IMR-90 (cell line): ENCODE measurements at regions not wholly inside any gene's neighbourhood (a gene's known extent, or its start where the extent isn't known, plus 50 kb on each side); places are given as distances from the start of the nearest gene placed in this dataset.

Source experiments
- ATAC-seq: fragments of 200-7000 bp; cut with Tn5 transposase; 2 replicates; pipeline ENCODE4 v1.9.1; 2020; ENCODE audit warnings: low read depth, mild to moderate bottlenecking, moderate library complexity
- BruUV-seq: library from RNA; stranded (reverse); fragments of 400-500 nt; replicated peaks from 2 replicates; lab custom pipeline; 2021; lab: Mats Ljungman, UMichigan
- CTCF ChIA-PET: fragments of 300-600 bp; formaldehyde crosslinking; extraction: SDS; loops from one replicate; lab custom pipeline; 2021; ENCODE audit warnings: antibody characterized with exemption; lab: Yijun Ruan, JAX
- POLR2A ChIA-PET: fragments of 300-600 bp; sonication (Branson Sonifier 250); formaldehyde crosslinking; loops from one replicate; lab custom pipeline; 2022; ENCODE audit warnings: antibody characterized with exemption; ENCODE audit not compliant: unreplicated experiment; lab: Charles Lee
- DNase-seq: peaks from one replicate; pipeline ENCODE4 v3.0.0; 2013
- H2AFZ ChIP-seq: replicated peaks from 2 replicates; pipeline ENCODE3; 2013; ENCODE audit warnings: low read length, mild to moderate bottlenecking; ENCODE audit not compliant: poor library complexity
- H2AK5ac ChIP-seq: 2 replicates; pipeline ENCODE4 v1.6.1; 2013; ENCODE audit warnings: low read depth, low read length, inconsistent platforms
- H2AK9ac ChIP-seq: replicated peaks from 2 replicates; pipeline ENCODE3; 2013; ENCODE audit warnings: mild to moderate bottlenecking, low read depth, low read length, moderate library complexity; ENCODE audit not compliant: poor library complexity
- H2BK120ac ChIP-seq: 2 replicates; pipeline ENCODE4 v1.6.1; 2013; ENCODE audit warnings: low read depth, low read length, inconsistent platforms
- H2BK15ac ChIP-seq: 3 replicates; pipeline ENCODE4 v1.6.1; 2013; ENCODE audit warnings: low read depth, low read length, inconsistent platforms
- H2BK20ac ChIP-seq: 2 replicates; pipeline ENCODE4 v1.6.1; 2013; ENCODE audit warnings: low read depth, mild to moderate bottlenecking, inconsistent platforms, low read length, moderate library complexity
- H2BK5ac ChIP-seq: 2 replicates; pipeline ENCODE4 v1.6.1; 2013; ENCODE audit warnings: mild to moderate bottlenecking, low read depth, low read length, inconsistent platforms; ENCODE audit not compliant: poor library complexity, severe bottlenecking
- H3K14ac ChIP-seq: replicated peaks from 2 replicates; pipeline ENCODE4 v1.6.1; 2013; ENCODE audit warnings: low read depth, low read length, inconsistent platforms
- H3K18ac ChIP-seq: 2 replicates; pipeline ENCODE4 v1.6.1; 2013; ENCODE audit warnings: low read depth, low read length, control low read depth
- H3K23ac ChIP-seq: 2 replicates; pipeline ENCODE4 v1.6.1; 2013; ENCODE audit warnings: low read depth, low read length, inconsistent platforms
- H3K27ac ChIP-seq: 2 replicates; pipeline ENCODE4 v1.5.1; 2013; ENCODE audit warnings: mild to moderate bottlenecking, control low read depth, low read length; ENCODE audit not compliant: insufficient read depth
- H3K27me3 ChIP-seq: 2 replicates; pipeline ENCODE4 v1.6.1; 2013; ENCODE audit warnings: low read length; ENCODE audit not compliant: control insufficient read depth, insufficient read depth
- H3K36me3 ChIP-seq: 2 replicates; pipeline ENCODE4 v1.6.1; 2013; ENCODE audit warnings: low read length, mixed read lengths; ENCODE audit not compliant: control insufficient read depth, insufficient read depth
- H3K4ac ChIP-seq: 2 replicates; pipeline ENCODE4 v1.6.1; 2013; ENCODE audit warnings: low read depth, low read length, inconsistent platforms
- H3K4me1 ChIP-seq: 2 replicates; pipeline ENCODE4 v1.6.1; 2013; ENCODE audit warnings: low read length, mixed read lengths; ENCODE audit not compliant: control insufficient read depth, insufficient read depth
- H3K4me2 ChIP-seq: 2 replicates; pipeline ENCODE4 v1.6.1; 2013; ENCODE audit warnings: low read depth, mild to moderate bottlenecking, control low read depth, low read length, moderate library complexity
- H3K4me3 ChIP-seq: 2 replicates; pipeline ENCODE4 v1.5.1; 2013; ENCODE audit warnings: low read depth, mild to moderate bottlenecking, control low read depth, low read length, moderate library complexity; ENCODE audit not compliant: insufficient read depth
- H3K56ac ChIP-seq: 2 replicates; pipeline ENCODE4 v1.6.1; 2013; ENCODE audit warnings: low read length, inconsistent platforms; ENCODE audit not compliant: insufficient read depth; ENCODE audit errors: extremely low read depth
- H3K79me1 ChIP-seq, 2 experiments: 2 replicates each; pipeline ENCODE4 v1.6.1; 2013; ENCODE audit warnings: low read length in 2 of 2, inconsistent platforms in 1 of 2, low read depth in 1 of 2
- H3K9ac ChIP-seq: 2 replicates; pipeline ENCODE4 v1.6.1; 2013; ENCODE audit warnings: low read depth, low read length, control low read depth
- H3K9me1 ChIP-seq: 2 replicates; pipeline ENCODE4 v1.6.1; 2013; ENCODE audit warnings: low read length, inconsistent platforms; ENCODE audit not compliant: insufficient read depth
- H3K9me3 ChIP-seq: 2 replicates; pipeline ENCODE4 v1.6.1; 2013; ENCODE audit warnings: low read length; ENCODE audit not compliant: control insufficient read depth, insufficient read depth
- H4K20me1 ChIP-seq: 2 replicates; pipeline ENCODE4 v1.6.1; 2013; ENCODE audit warnings: low read length, inconsistent platforms; ENCODE audit not compliant: insufficient read depth
- H4K5ac ChIP-seq: 2 replicates; pipeline ENCODE4 v1.6.1; 2013; ENCODE audit warnings: mild to moderate bottlenecking, low read depth, low read length, control low read depth
- H4K8ac ChIP-seq, 2 experiments: 2 replicates each; pipeline ENCODE4 v1.6.1; 2013; ENCODE audit warnings: low read depth in 2 of 2, low read length in 2 of 2, control low read depth in 1 of 2, inconsistent platforms in 1 of 2
- H4K91ac ChIP-seq: 2 replicates; pipeline ENCODE4 v1.6.1; 2013; ENCODE audit warnings: low read depth, low read length, inconsistent platforms; ENCODE audit not compliant: insufficient read depth
- BHLHE40 ChIP-seq: fragments of 150-350 bp; IDR thresholded peaks from 2 replicates; pipeline ENCODE4 v1.6.1; 2016; ENCODE audit warnings: mild to moderate bottlenecking, low read depth, low read length
- CEBPB ChIP-seq: IDR thresholded peaks from 2 replicates; pipeline ENCODE4 v1.6.1; 2012; ENCODE audit warnings: low read depth, low read length, improper control_type of control experiment
- CHD1 ChIP-seq: IDR thresholded peaks from 2 replicates; pipeline ENCODE4 v1.6.1; 2012; ENCODE audit warnings: low read depth, low read length, improper control_type of control experiment
- ELK1 ChIP-seq: fragments of 150-350 bp; IDR thresholded peaks from 2 replicates; pipeline ENCODE4 v1.6.1; 2016; ENCODE audit warnings: low read depth, mild to moderate bottlenecking, low read length, moderate library complexity, borderline replicate concordance
- FOS ChIP-seq: fragments of 150-350 bp; IDR thresholded peaks from 2 replicates; pipeline ENCODE4 v1.6.1; 2016; ENCODE audit warnings: low read depth, low read length
- MAFK ChIP-seq: IDR thresholded peaks from 2 replicates; pipeline ENCODE4 v1.6.1; 2012; ENCODE audit warnings: low read depth, low read length, improper control_type of control experiment
- MAZ ChIP-seq: IDR thresholded peaks from 2 replicates; pipeline ENCODE4 v1.6.1; 2012; ENCODE audit warnings: low read depth, mild to moderate bottlenecking, low read length, improper control_type of control experiment, moderate library complexity, borderline replicate concordance
- MXI1 ChIP-seq: IDR thresholded peaks from 2 replicates; pipeline ENCODE4 v1.6.1; 2012; ENCODE audit warnings: low read depth, mild to moderate bottlenecking, low read length, moderate library complexity, borderline replicate concordance
- NFE2L2 ChIP-seq: fragments of 150-350 bp; IDR thresholded peaks from 2 replicates; pipeline ENCODE4 v1.6.1; 2016; ENCODE audit warnings: low read depth, mild to moderate bottlenecking, low read length
- POLR2A ChIP-seq: IDR thresholded peaks from 2 replicates; pipeline ENCODE4 v1.6.1; 2012; ENCODE audit warnings: mild to moderate bottlenecking, low read depth, low read length
- RAD21 ChIP-seq: IDR thresholded peaks from 2 replicates; pipeline ENCODE4 v1.6.1; 2012; ENCODE audit warnings: low read length, improper control_type of control experiment
- RCOR1 ChIP-seq: IDR thresholded peaks from 2 replicates; pipeline ENCODE4 v1.6.1; 2012; ENCODE audit warnings: mild to moderate bottlenecking, low read length, improper control_type of control experiment; ENCODE audit not compliant: insufficient replicate concordance
- RFX5 ChIP-seq: IDR thresholded peaks from 2 replicates; pipeline ENCODE4 v1.8.0; 2012; ENCODE audit warnings: low read depth, mild to moderate bottlenecking, low read length, moderate library complexity
- SMC3 ChIP-seq: fragments of 150-350 bp; IDR thresholded peaks from 2 replicates; pipeline ENCODE4 v1.6.1; 2016; ENCODE audit warnings: low read depth, mild to moderate bottlenecking, antibody characterized with exemption, low read length, moderate library complexity
- USF2 ChIP-seq: fragments of 150-350 bp; IDR thresholded peaks from 2 replicates; pipeline ENCODE4 v1.6.1; 2017; ENCODE audit warnings: mild to moderate bottlenecking, antibody characterized with exemption, low read length, low read depth
- dilution Hi-C: fragments of 300-500 bp; cut with HindIII; formaldehyde crosslinking; loops from one replicate; pipeline ENCODE4 v1.14.3; 2018; ENCODE audit warnings: low sequenced_read_pairs; ENCODE audit not compliant: unreplicated experiment
- in situ Hi-C: fragments of 300-500 bp; cut with MboI; formaldehyde crosslinking; loops from 3 replicates; pipeline ENCODE4 v1.14.3; 2019; ENCODE audit warnings: low sequenced_read_pairs, inconsistent platforms, mixed read lengths
- intact Hi-C: fragments of 100-400 bp; cut with micrococcal nuclease; formaldehyde crosslinking; loops from 2 replicates; pipeline ENCODE4 v1.10.0; 2022
- TF ChIP-seq, protein P1 (sequence below): conservative IDR thresholded peaks from 2 replicates; pipeline ENCODE4 v1.5.1; 2012; ENCODE audit warnings: mild to moderate bottlenecking, low read depth, low read length, improper control_type of control experiment

DNA sequence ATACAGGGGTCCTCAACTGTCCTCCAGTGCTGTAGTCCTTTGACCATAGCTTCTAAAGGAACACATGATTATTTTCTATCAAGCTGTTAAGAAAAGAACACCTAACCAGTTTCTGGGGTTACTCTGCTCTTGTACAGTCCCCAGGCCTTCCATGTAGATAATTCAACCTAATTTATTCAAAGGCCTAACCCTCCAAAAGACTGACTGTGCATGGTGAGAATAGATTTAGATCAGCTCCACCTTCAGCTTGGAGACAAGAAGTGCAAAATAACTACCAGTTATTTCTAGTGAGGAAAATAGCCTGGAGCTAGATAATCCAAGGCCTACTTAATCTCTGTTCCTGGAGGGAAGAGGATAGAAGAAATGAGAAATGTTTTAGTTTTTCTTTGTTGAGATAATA is 87.9 kb downstream of the GMNC start:
- Histone ChIP-seq H2BK5ac (no peak overlapping the region), H3K14ac (no peak overlapping the region), H3K9me3 (no peaks in the 10 kb centered on the region; the same call in 1 of the 2 replicates), H2BK20ac (no peak overlapping the region), H3K4me1 (no peaks in the 10 kb centered on the region), H3K23ac (no peak overlapping the region), H2BK120ac (no peak overlapping the region), H3K9me1 (no peaks in the 10 kb centered on the region), H2AFZ (no peak overlapping the region), H3K4ac (no peak overlapping the region), H2BK15ac (no peak overlapping the region), H3K4me3 (no peak overlapping the region), H4K5ac (no peak overlapping the region), H3K4me2 (no peak overlapping the region), H3K36me3 (no peaks in the 10 kb centered on the region), H2AK5ac (no peak overlapping the region), H3K27me3 (no peaks in the 10 kb centered on the region), H3K9ac (no peak overlapping the region), H4K20me1 (no peaks in the 10 kb centered on the region), H3K56ac (no peak overlapping the region), H4K91ac (no peak overlapping the region), H3K18ac (no peak overlapping the region), H3K79me1 (no peaks in the 10 kb centered on the region), H4K8ac (no peak overlapping the region), H2AK9ac (no peak overlapping the region), H3K27ac (no peak overlapping the region)
- ATAC-seq (no peak), DNase-seq (no peak)
- in situ Hi-C loops, result no loop called here
- POLR2A ChIA-PET, result no interaction called here
- TF ChIP-seq NFE2L2 (no peak), POLR2A (no peak), RAD21 (no peak), MXI1 (no peak), MAZ (no peak), MAFK (no peak), RFX5 (no peak), CHD1 (no peak), BHLHE40 (no peak), RCOR1 (no peak), ELK1 (no peak), CEBPB (no peak), FOS (no peak), USF2 (no peak), SMC3 (no peak)
- TF ChIP-seq, protein P1, sequence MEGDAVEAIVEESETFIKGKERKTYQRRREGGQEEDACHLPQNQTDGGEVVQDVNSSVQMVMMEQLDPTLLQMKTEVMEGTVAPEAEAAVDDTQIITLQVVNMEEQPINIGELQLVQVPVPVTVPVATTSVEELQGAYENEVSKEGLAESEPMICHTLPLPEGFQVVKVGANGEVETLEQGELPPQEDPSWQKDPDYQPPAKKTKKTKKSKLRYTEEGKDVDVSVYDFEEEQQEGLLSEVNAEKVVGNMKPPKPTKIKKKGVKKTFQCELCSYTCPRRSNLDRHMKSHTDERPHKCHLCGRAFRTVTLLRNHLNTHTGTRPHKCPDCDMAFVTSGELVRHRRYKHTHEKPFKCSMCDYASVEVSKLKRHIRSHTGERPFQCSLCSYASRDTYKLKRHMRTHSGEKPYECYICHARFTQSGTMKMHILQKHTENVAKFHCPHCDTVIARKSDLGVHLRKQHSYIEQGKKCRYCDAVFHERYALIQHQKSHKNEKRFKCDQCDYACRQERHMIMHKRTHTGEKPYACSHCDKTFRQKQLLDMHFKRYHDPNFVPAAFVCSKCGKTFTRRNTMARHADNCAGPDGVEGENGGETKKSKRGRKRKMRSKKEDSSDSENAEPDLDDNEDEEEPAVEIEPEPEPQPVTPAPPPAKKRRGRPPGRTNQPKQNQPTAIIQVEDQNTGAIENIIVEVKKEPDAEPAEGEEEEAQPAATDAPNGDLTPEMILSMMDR, result no peak
- dilution Hi-C loops, result no loop called here
- intact Hi-C loops, result no loop called here
- CTCF ChIA-PET, result interaction anchor here (0.6 kb wide), 1 partner anchor 1026 kb away, joined by 4 read pairs; no protein-coding TSS in a partner anchor
- BruUV-seq, result no TSS peak
